PC-3 (cell line): ENCODE measurements at regions not wholly inside any gene's neighbourhood (a gene's known extent, or its start where the extent isn't known, plus 50 kb on each side); places are given as distances from the start of the nearest gene placed in this dataset.

Experiments
- ATAC-seq: fragments of 200-7000 bp; cut with Tn5 transposase; 2 replicates; pipeline ENCODE4 v1.9.1; 2020; ENCODE audit warnings: mild to moderate bottlenecking, moderate library complexity
- BruUV-seq: library from RNA; stranded (reverse); fragments of 400-500 nt; replicated peaks from 2 replicates; lab custom pipeline; 2021; lab: Mats Ljungman, UMichigan
- CTCF ChIA-PET: fragments of 300-600 bp; sonication (Branson Sonifier 250); formaldehyde crosslinking; loops from one replicate; lab custom pipeline; 2022; ENCODE audit warnings: antibody characterized with exemption; lab: Charles Lee
- POLR2A ChIA-PET: fragments of 300-600 bp; sonication (Branson Sonifier 250); formaldehyde crosslinking; loops from one replicate; lab custom pipeline; 2022; ENCODE audit warnings: antibody characterized with exemption; ENCODE audit not compliant: unreplicated experiment; lab: Charles Lee
- DNase-seq: peaks from one replicate; pipeline ENCODE4 v3.0.0-alpha.2; 2015
- H2AFZ ChIP-seq: fragments of 300-600 bp; sonication (generic); 2 replicates; pipeline ENCODE4 v1.6.0; 2016; ENCODE audit warnings: antibody characterized with exemption, low read length
- H3F3A ChIP-seq: fragments of 300-600 bp; sonication (generic); one replicate; pipeline ENCODE4 v1.6.0; 2017; ENCODE audit warnings: antibody characterized with exemption, low read length, control low read depth, mild to moderate bottlenecking; ENCODE audit not compliant: unreplicated experiment
- H3K27ac ChIP-seq: fragments of 300-600 bp; sonication (generic); 2 replicates; pipeline ENCODE4 v1.5.1; 2016; ENCODE audit warnings: mild to moderate bottlenecking, low read length
- H3K27me3 ChIP-seq: fragments of 300-600 bp; sonication (generic); 2 replicates; pipeline ENCODE4 v1.6.1; 2016; ENCODE audit warnings: low read length, mixed read lengths
- H3K36me3 ChIP-seq: fragments of 300-600 bp; sonication (generic); 2 replicates; pipeline ENCODE4 v1.6.1; 2016; ENCODE audit warnings: low read depth, mixed run types, low read length, mixed read lengths
- H3K4me1 ChIP-seq: fragments of 300-600 bp; sonication (generic); 2 replicates; pipeline ENCODE4 v1.5.1; 2016; ENCODE audit warnings: low read length; ENCODE audit not compliant: insufficient read depth
- H3K4me2 ChIP-seq: fragments of 300-600 bp; sonication (generic); 2 replicates; pipeline ENCODE4 v1.6.0; 2016; ENCODE audit warnings: low read length
- H3K4me3 ChIP-seq: fragments of 300-600 bp; sonication (generic); 2 replicates; pipeline ENCODE4 v1.5.1; 2016; ENCODE audit warnings: mild to moderate bottlenecking, low read length, mixed read lengths
- H3K79me2 ChIP-seq: fragments of 300-600 bp; sonication (generic); 2 replicates; pipeline ENCODE4 v1.6.1; 2017; ENCODE audit warnings: low read length, mixed read lengths
- H3K9ac ChIP-seq: fragments of 300-600 bp; sonication (generic); 2 replicates; pipeline ENCODE4 v1.6.0; 2016; ENCODE audit warnings: mild to moderate bottlenecking, low read length
- H3K9me2 ChIP-seq: fragments of 300-600 bp; sonication (generic); replicated peaks from 2 replicates; pipeline ENCODE4 v1.6.1; 2016; ENCODE audit warnings: mixed run types, low read length, mixed read lengths
- H3K9me3 ChIP-seq: fragments of 300-600 bp; sonication (generic); 2 replicates; pipeline ENCODE4 v1.6.1; 2016; ENCODE audit warnings: low read length, mixed read lengths
- H4K20me1 ChIP-seq: fragments of 300-600 bp; sonication (generic); 2 replicates; pipeline ENCODE4 v1.6.1; 2016; ENCODE audit warnings: low read length, mixed read lengths
- EZH2 ChIP-seq: fragments of 300-600 bp; sonication (generic); IDR thresholded peaks from one replicate; pipeline ENCODE4 v1.6.1; 2017; ENCODE audit warnings: antibody characterized with exemption, mild to moderate bottlenecking, low read length; ENCODE audit not compliant: unreplicated experiment
- EZH2phosphoT487 ChIP-seq: fragments of 300-600 bp; sonication (generic); IDR thresholded peaks from 2 replicates; pipeline ENCODE4 v1.6.1; 2018; ENCODE audit warnings: mild to moderate bottlenecking, antibody characterized with exemption, low read length, borderline replicate concordance
- intact Hi-C: fragments of 100-400 bp; cut with micrococcal nuclease; formaldehyde crosslinking; loops from 2 replicates; pipeline ENCODE4 v1.9.0; 2023
- TF ChIP-seq, protein P1 (sequence below): fragments of 300-600 bp; sonication (generic); conservative IDR thresholded peaks from 2 replicates; pipeline ENCODE4 v1.5.1; 2017; ENCODE audit warnings: antibody characterized with exemption, low read depth, mild to moderate bottlenecking, low read length

- Histone ChIP-seq H3K27me3 (peaks cover 69% of the 10 kb centered on the region), H3K9ac (no peak overlapping the region), H3K9me2 (no peaks in the 10 kb centered on the region), H2AFZ (no peak overlapping the region), H3F3A (no peaks in the 10 kb centered on the region), H3K79me2 (no peaks in the 10 kb centered on the region), H3K27ac (no peak overlapping the region), H4K20me1 (no peaks in the 10 kb centered on the region), H3K9me3 (no peaks in the 10 kb centered on the region), H3K36me3 (no peaks in the 10 kb centered on the region), H3K4me2 (no peak overlapping the region), H3K4me1 (no peaks in the 10 kb centered on the region), H3K4me3 (no peak overlapping the region)
- no peak for DNase-seq
- ChIA-PET POLR2A (no interaction called here), CTCF (no interaction called here)
- TF ChIP-seq EZH2 (no peak), EZH2phosphoT487 (no peak)
- TF ChIP-seq, protein P1, sequence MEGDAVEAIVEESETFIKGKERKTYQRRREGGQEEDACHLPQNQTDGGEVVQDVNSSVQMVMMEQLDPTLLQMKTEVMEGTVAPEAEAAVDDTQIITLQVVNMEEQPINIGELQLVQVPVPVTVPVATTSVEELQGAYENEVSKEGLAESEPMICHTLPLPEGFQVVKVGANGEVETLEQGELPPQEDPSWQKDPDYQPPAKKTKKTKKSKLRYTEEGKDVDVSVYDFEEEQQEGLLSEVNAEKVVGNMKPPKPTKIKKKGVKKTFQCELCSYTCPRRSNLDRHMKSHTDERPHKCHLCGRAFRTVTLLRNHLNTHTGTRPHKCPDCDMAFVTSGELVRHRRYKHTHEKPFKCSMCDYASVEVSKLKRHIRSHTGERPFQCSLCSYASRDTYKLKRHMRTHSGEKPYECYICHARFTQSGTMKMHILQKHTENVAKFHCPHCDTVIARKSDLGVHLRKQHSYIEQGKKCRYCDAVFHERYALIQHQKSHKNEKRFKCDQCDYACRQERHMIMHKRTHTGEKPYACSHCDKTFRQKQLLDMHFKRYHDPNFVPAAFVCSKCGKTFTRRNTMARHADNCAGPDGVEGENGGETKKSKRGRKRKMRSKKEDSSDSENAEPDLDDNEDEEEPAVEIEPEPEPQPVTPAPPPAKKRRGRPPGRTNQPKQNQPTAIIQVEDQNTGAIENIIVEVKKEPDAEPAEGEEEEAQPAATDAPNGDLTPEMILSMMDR, result no peak
- no TSS peak for BruUV-seq
- no peak for ATAC-seq
- intact Hi-C loops, result no loop called here
These were observed 635.4 kb downstream of the VRK1 start for GRCh38 chr14:97432586-97432985.

- no peak overlapping the region for H3K4me2 ChIP-seq
- BruUV-seq, result no TSS peak
- H3K9ac ChIP-seq, result no peak overlapping the region
- H2AFZ ChIP-seq, result no peak overlapping the region
- no peaks in the 10 kb centered on the region for H3F3A ChIP-seq
- ATAC-seq (no peak), DNase-seq (no peak)
- ChIA-PET POLR2A (no interaction called here), CTCF (no interaction called here)
- H3K27me3 ChIP-seq, result peaks cover 63% of the 10 kb centered on the region
- no peaks in the 10 kb centered on the region for H3K79me2 ChIP-seq
- no peaks in the 10 kb centered on the region for H3K4me1 ChIP-seq
- H3K9me2 ChIP-seq, result no peaks in the 10 kb centered on the region
- no peaks in the 10 kb centered on the region for H3K36me3 ChIP-seq
- no peak overlapping the region for H3K4me3 ChIP-seq
- H3K27ac ChIP-seq, result no peak overlapping the region
- no peaks in the 10 kb centered on the region for H3K9me3 ChIP-seq
- intact Hi-C loops, result no loop called here
- H4K20me1 ChIP-seq, result no peaks in the 10 kb centered on the region
- TF ChIP-seq EZH2, result no peak
- TF ChIP-seq EZH2phosphoT487, result no peak
- TF ChIP-seq, protein P1, result no peak
These were observed 644.7 kb downstream of the VRK1 start for GRCh38 chr14:97441740-97442362.

DNA sequence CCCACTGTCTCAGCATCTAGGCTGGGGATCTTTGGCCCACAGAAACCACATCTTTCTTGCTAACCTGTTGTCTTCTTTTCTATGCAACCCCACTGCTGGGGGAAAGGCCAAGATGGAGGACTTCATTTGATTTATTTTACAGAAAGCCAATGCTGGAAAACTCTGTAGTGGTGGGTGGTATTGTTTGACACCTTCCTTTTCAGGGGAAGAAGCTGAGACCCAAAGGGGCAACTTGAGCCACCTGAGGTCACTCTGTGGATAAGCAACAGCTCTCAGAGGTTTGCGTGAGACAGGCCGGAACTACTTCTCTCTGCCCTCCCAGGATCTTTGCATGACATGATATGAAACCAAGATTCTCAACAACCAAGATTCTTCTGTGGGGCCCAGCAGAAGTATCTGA, 645.2 kb downstream of the VRK1 start:
- H4K20me1 ChIP-seq, result no peaks in the 10 kb centered on the region
- H2AFZ ChIP-seq, result no peak overlapping the region
- no peaks in the 10 kb centered on the region for H3K9me3 ChIP-seq
- POLR2A ChIA-PET, result no interaction called here
- CTCF ChIA-PET, result no interaction called here
- no peak overlapping the region for H3K4me3 ChIP-seq
- no peaks in the 10 kb centered on the region for H3K9me2 ChIP-seq
- H3K27me3 ChIP-seq, result peaks cover 69% of the 10 kb centered on the region
- DNase-seq (no peak), ATAC-seq (no peak)
- H3K27ac ChIP-seq, result no peak overlapping the region
- no peaks in the 10 kb centered on the region for H3K4me1 ChIP-seq
- no peak overlapping the region for H3K9ac ChIP-seq
- no TSS peak for BruUV-seq
- H3K4me2 ChIP-seq, result no peak overlapping the region
- TF ChIP-seq EZH2phosphoT487, result no peak
- TF ChIP-seq, protein P1, result no peak
- TF ChIP-seq EZH2, result no peak
- intact Hi-C loops, result no loop called here
- no peaks in the 10 kb centered on the region for H3K36me3 ChIP-seq
- no peaks in the 10 kb centered on the region for H3F3A ChIP-seq
- no peaks in the 10 kb centered on the region for H3K79me2 ChIP-seq
